HEK293T (cell line): ENCODE measurements at regions not wholly inside any gene's neighbourhood (a gene's known extent, or its start where the extent isn't known, plus 50 kb on each side); places are given as distances from the start of the nearest gene placed in this dataset.

ENCODE experiments used
- ARNT ChIP-seq: fragments of 450-650 bp; IDR thresholded peaks from 2 replicates; pipeline ENCODE4 v1.6.1; 2017; ENCODE audit warnings: mild to moderate bottlenecking
- BHLHE40 ChIP-seq: fragments of 450-650 bp; IDR thresholded peaks from 2 replicates; pipeline ENCODE4 v1.6.1; 2016; ENCODE audit warnings: mild to moderate bottlenecking, moderate library complexity, borderline replicate concordance
- CTBP1 ChIP-seq: fragments of 450-650 bp; IDR thresholded peaks from 2 replicates; pipeline ENCODE4 v1.6.1; 2016; ENCODE audit warnings: borderline replicate concordance
- ELF4 ChIP-seq: fragments of 450-650 bp; IDR thresholded peaks from 2 replicates; pipeline ENCODE4 v1.6.1; 2017; ENCODE audit warnings: antibody characterized with exemption
- FOXA1 ChIP-seq: fragments of 450-650 bp; IDR thresholded peaks from 2 replicates; pipeline ENCODE4 v1.6.1; 2016; ENCODE audit warnings: mild to moderate bottlenecking
- FOXK2 ChIP-seq: fragments of 450-650 bp; IDR thresholded peaks from 2 replicates; pipeline ENCODE4 v1.6.1; 2016; ENCODE audit warnings: mild to moderate bottlenecking
- FOXM1 ChIP-seq: fragments of 450-650 bp; IDR thresholded peaks from 2 replicates; pipeline ENCODE4 v1.6.1; 2017; ENCODE audit warnings: mild to moderate bottlenecking, borderline replicate concordance
- HDGF ChIP-seq: fragments of 450-650 bp; IDR thresholded peaks from 2 replicates; pipeline ENCODE4 v1.6.1; 2017; ENCODE audit warnings: antibody characterized with exemption, borderline replicate concordance
- LEF1 ChIP-seq: fragments of 450-650 bp; IDR thresholded peaks from 2 replicates; pipeline ENCODE4 v1.6.1; 2017; ENCODE audit warnings: mild to moderate bottlenecking, borderline replicate concordance
- PKNOX1 ChIP-seq: fragments of 450-650 bp; IDR thresholded peaks from 2 replicates; pipeline ENCODE4 v1.6.1; 2016
- SP1 ChIP-seq: fragments of 450-650 bp; IDR thresholded peaks from 2 replicates; pipeline ENCODE4 v1.6.1; 2017
- SUZ12 ChIP-seq: fragments of 450-650 bp; IDR thresholded peaks from 2 replicates; pipeline ENCODE4 v1.6.1; 2016; ENCODE audit warnings: mild to moderate bottlenecking
- TARDBP ChIP-seq: fragments of 450-650 bp; IDR thresholded peaks from 2 replicates; pipeline ENCODE4 v1.6.1; 2016
- ZNF384 ChIP-seq: fragments of 450-650 bp; IDR thresholded peaks from 2 replicates; pipeline ENCODE4 v1.6.1; 2016

GRCh38 chr4:185872747-185873380, 60.9 kb upstream of the SORBS2 start:
- no peak for TF ChIP-seq FOXM1
- TF ChIP-seq CTBP1 = no peak
- TF ChIP-seq FOXA1 = no peak
- no peak for TF ChIP-seq ELF4
- TF ChIP-seq ZNF384 = no peak
- no peak for TF ChIP-seq PKNOX1
- TF ChIP-seq FOXK2 = no peak
- TF ChIP-seq TARDBP = no peak
- no peak for TF ChIP-seq HDGF
- TF ChIP-seq LEF1 = no peak
- TF ChIP-seq BHLHE40 = no peak
- no peak for TF ChIP-seq SP1
- TF ChIP-seq SUZ12 = no peak
- no peak for TF ChIP-seq ARNT
